Prostate gland (tissue), 2 donors: ENCODE measurements at regions not wholly inside any gene's neighbourhood (a gene's known extent, or its start where the extent isn't known, plus 50 kb on each side); places are given as distances from the start of the nearest gene placed in this dataset.
A peak's percentile ranks its signal among the peaks of the same experiment; 100 is the strongest.
"Not testable (repeated sequence)": the region's sequence is repeated elsewhere in the genome, so short reads cannot be mapped to it uniquely, and the experiment has no call there.

Experiments
- DNase-seq: peaks from one replicate; pipeline ENCODE4 v3.0.0-alpha.2; 2019; ENCODE audit warnings: low spot score
- H3K27ac ChIP-seq, 2 donors: fragments of 200-600 bp; sonication (generic); 2 replicates each; pipeline ENCODE4 v1.5.1; 2017 to 2019
- H3K27me3 ChIP-seq: fragments of 200-600 bp; sonication (generic); replicated peaks from 2 replicates; pipeline ENCODE4 v1.5.1; 2019; ENCODE audit not compliant: insufficient read depth
- H3K36me3 ChIP-seq, 2 donors: fragments of 200-600 bp; sonication (generic); 1 replicate in 1 of 2; 2 replicates in 1 of 2; pipeline versions ENCODE4 v1.5.1 to v1.8.1; 2017 to 2019
- H3K4me1 ChIP-seq: fragments of 200-600 bp; sonication (generic); replicated peaks from 2 replicates; pipeline ENCODE4 v1.5.1; 2019
- H3K4me3 ChIP-seq, 2 donors: fragments of 200-600 bp; sonication (generic); 2 replicates each; pipeline ENCODE4 v1.5.1; 2017 to 2019
- H3K9me3 ChIP-seq: fragments of 200-600 bp; sonication (generic); 2 replicates; pipeline ENCODE4 v1.5.1; 2017
- POLR2A ChIP-seq: fragments of 450-650 bp; IDR thresholded peaks from one replicate; pipeline ENCODE4 v1.6.1; 2016; ENCODE audit warnings: antibody characterized with exemption, mild to moderate bottlenecking
- POLR2AphosphoS5 ChIP-seq: sonication (generic); formaldehyde crosslinking; IDR thresholded peaks from one replicate; pipeline ENCODE4 v1.6.1; 2017; ENCODE audit warnings: antibody characterized with exemption
- WGBS: methylation state at CpG from one replicate; pipeline ENCODE4 v1.1.5; 2018; 5-methylcytosine and 5-hydroxymethylcytosine counted together
- intact Hi-C: fragments of 100-400 bp; cut with DNase I; formaldehyde crosslinking; loops from one replicate; pipeline ENCODE4 v1.14.2; 2022
- TF ChIP-seq, protein P1 (sequence below), 4 experiments: fragments of 200-600 bp in 2 of 4; fragments of 450-650 bp in 2 of 4; sonication (generic) in 2 of 4; IDR thresholded peaks; 1 replicate in 3 of 4; 2 replicates in 1 of 4; pipeline ENCODE4 v1.5.1; 2016 to 2019; ENCODE audit warnings: antibody characterized with exemption in 4 of 4, mild to moderate bottlenecking in 2 of 4, moderate library complexity in 2 of 4

DNA sequence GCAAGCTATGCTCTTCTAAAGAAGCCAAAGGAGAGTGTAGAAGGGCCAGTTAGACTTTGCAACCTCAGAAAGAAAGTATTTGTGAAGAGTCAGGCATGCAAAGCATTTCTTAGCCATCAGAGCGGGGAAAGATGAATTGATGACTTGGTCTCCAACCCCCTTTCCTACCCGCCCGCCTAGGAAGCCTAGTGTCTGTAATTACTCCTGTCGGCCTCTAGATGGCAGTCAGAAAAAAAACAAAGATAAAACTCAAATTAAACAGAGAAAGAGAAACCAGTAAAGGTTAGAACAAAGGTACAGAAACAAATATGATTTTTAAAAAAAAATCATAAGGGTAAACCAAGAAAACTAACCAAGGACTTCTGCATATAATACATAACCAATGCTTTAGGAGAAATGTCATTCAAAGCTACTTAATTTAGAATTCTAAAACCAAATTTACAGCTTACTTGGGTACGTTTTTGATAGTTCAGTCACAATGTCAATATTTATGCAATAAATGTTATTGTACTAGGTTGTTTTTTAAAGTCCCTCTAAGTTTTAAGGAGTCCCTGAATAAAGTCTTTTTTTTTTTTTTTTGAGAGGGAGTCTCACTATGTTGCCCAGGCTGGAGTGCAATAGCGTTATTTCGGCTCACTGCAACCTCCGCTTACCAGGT, 97.6 kb downstream of the LYZL1 start:
- DNase-seq: no peak
- H3K4me1 ChIP-seq: no peaks in the 10 kb centered on the region
- no peak overlapping the region for H3K4me3 ChIP-seq
- intact Hi-C loops: loop anchor here (5.0 kb wide), 2 partner anchors 61 to 111 kb away; no protein-coding TSS in a partner anchor
- no peaks in the 10 kb centered on the region for H3K36me3 ChIP-seq
- TF ChIP-seq POLR2A: no peak
- TF ChIP-seq, protein P1, sequence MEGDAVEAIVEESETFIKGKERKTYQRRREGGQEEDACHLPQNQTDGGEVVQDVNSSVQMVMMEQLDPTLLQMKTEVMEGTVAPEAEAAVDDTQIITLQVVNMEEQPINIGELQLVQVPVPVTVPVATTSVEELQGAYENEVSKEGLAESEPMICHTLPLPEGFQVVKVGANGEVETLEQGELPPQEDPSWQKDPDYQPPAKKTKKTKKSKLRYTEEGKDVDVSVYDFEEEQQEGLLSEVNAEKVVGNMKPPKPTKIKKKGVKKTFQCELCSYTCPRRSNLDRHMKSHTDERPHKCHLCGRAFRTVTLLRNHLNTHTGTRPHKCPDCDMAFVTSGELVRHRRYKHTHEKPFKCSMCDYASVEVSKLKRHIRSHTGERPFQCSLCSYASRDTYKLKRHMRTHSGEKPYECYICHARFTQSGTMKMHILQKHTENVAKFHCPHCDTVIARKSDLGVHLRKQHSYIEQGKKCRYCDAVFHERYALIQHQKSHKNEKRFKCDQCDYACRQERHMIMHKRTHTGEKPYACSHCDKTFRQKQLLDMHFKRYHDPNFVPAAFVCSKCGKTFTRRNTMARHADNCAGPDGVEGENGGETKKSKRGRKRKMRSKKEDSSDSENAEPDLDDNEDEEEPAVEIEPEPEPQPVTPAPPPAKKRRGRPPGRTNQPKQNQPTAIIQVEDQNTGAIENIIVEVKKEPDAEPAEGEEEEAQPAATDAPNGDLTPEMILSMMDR (IDR thresholded peaks at IDR 0.05): peak; percentile 18 to 69 (median 60)
- H3K27ac ChIP-seq: no peak overlapping the region
- H3K27me3 ChIP-seq: no peaks in the 10 kb centered on the region
- no peaks in the 10 kb centered on the region for H3K9me3 ChIP-seq
- WGBS: 40% methylated on average over 8 of the region's 8 CpGs

DNA sequence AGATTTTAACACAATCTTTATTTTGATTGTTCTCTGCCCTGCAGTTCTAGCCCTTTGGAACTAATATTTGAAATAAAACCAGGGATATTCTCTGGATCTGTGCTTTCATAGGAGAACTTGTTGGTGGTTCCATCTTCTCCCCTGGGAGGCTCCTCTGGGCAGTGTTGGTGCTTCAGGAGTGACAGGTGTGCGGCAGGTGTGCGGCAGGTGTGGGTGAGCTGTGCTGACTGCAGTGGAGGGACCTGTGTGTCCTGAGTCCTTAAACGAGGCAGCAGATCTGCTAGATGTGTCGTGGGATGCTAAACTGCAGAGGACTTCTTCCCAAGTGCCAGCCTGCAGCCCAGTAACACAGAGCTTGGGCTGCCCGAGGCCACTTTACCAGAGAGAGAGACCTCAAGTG, 98.4 kb downstream of the LYZL1 start:
- no peak for TF ChIP-seq POLR2A
- TF ChIP-seq POLR2AphosphoS5: no peak
- TF ChIP-seq, protein P1 (IDR thresholded peaks at IDR 0.05): no peak
- 70% methylated on average over 5 of the region's 5 CpGs for WGBS
- Histone ChIP-seq H3K27ac (no peak overlapping the region), H3K9me3 (no peaks in the 10 kb centered on the region), H3K4me3 (no peak overlapping the region), H3K27me3 (no peaks in the 10 kb centered on the region), H3K4me1 (no peaks in the 10 kb centered on the region), H3K36me3 (no peaks in the 10 kb centered on the region)
- no peak for DNase-seq
- intact Hi-C loops: loop anchor here (5.0 kb wide), 2 partner anchors 60 to 110 kb away; no protein-coding TSS in a partner anchor

DNA sequence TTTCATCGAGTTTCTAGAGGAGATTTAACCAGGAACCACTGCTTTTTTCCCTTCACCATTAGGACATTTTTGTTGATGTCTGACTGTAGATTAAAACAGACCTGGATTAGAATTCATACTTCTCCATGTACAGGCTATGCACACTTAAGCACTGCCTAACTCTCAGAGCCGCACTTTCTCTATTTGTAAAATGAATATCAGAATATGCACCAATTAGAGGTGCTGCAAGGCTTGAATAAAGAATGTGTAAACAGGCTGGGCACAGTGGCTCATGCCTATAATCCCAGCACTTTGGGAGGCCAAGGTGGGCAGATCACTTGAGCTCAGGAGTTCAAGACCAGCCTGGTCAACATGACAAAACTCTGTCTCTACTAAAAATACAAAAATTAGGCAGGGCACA, 99.2 kb downstream of the LYZL1 start:
- H3K27me3 ChIP-seq, H3K4me3 ChIP-seq, H3K4me1 ChIP-seq, H3K27ac ChIP-seq, DNase-seq, H3K36me3 ChIP-seq, H3K9me3 ChIP-seq: not testable (repeated sequence)
- intact Hi-C loops: loop anchor here (5.0 kb wide), 2 partner anchors 59 to 109 kb away; no protein-coding TSS in a partner anchor
- WGBS: 54% methylated on average over 2 of the region's 2 CpGs

DNA sequence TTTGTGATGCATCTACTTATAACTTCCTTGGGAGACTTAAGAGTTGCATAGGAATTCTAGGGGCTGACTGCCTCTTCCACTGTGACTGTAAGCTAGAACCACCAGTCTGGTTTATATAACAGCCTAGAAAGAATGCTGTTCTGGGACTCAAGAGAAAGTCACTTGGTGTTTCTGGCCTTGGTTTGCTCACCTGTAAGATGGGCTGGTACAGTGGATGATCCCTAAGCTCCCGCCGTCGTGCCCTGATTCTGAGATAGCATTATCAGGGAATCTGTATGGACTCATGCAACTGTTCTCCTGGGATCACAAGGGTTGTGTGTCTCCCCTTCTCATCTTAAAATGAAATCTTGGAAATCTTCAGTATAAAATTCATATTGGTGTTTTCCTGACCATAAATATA, 100.6 kb downstream of the LYZL1 start:
- no peak overlapping the region for H3K27ac ChIP-seq
- TF ChIP-seq POLR2AphosphoS5 (no peak), POLR2A (no peak)
- TF ChIP-seq, protein P1 (IDR thresholded peaks at IDR 0.05): no peak
- H3K27me3 ChIP-seq: no peaks in the 10 kb centered on the region
- intact Hi-C loops: loop anchor here (5.0 kb wide), 2 partner anchors 58 to 108 kb away; no protein-coding TSS in a partner anchor
- no peaks in the 10 kb centered on the region for H3K4me1 ChIP-seq
- H3K4me3 ChIP-seq: no peak overlapping the region
- DNase-seq: no peak
- 100% methylated on average over 3 of the region's 3 CpGs for WGBS
- H3K9me3 ChIP-seq: no peaks in the 10 kb centered on the region
- H3K36me3 ChIP-seq: no peaks in the 10 kb centered on the region

DNA sequence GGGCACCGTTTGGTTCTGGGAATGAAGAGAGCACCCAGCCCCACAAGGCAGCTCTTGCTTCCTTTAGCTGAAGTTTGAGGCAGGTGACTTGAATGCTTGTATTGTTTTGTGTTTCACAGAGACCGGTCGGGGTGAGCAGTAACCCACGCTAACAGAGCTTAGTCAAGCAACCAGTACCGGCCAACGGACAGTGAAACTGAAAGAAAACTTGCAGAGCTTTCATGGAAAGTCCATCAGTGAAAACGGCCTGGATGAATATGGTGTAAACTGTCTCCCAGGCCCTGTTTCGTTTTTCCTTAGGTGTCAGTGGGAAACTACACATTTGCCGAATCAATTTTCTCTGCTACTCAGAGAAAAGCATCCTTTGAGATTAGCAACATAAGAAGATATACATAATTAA, 101.1 kb downstream of the LYZL1 start:
- Histone ChIP-seq H3K27me3 (no peaks in the 10 kb centered on the region), H3K9me3 (no peaks in the 10 kb centered on the region), H3K36me3 (no peaks in the 10 kb centered on the region), H3K27ac (no peak overlapping the region), H3K4me3 (no peak overlapping the region), H3K4me1 (no peaks in the 10 kb centered on the region)
- TF ChIP-seq, protein P1 (IDR thresholded peaks at IDR 0.05): no peak
- TF ChIP-seq POLR2AphosphoS5: no peak
- no peak for DNase-seq
- 65% methylated on average over 9 of the region's 9 CpGs for WGBS
- intact Hi-C loops: loop anchor here (5.0 kb wide), 2 partner anchors 57 to 107 kb away; no protein-coding TSS in a partner anchor
